Urothelium cell line (cell line): ENCODE measurements at regions not wholly inside any gene's neighbourhood (a gene's known extent, or its start where the extent isn't known, plus 50 kb on each side); places are given as distances from the start of the nearest gene placed in this dataset.

Source experiments
- DNase-seq: peaks from one replicate; pipeline ENCODE4 v3.0.0; 2011; ENCODE audit warnings: low spot score, mixed read lengths
- FAIRE-seq: peaks from 2 replicates; lab custom pipeline; 2011; peaks lifted over from hg19 to GRCh38; lab: Jason Lieb, UNC

DNA sequence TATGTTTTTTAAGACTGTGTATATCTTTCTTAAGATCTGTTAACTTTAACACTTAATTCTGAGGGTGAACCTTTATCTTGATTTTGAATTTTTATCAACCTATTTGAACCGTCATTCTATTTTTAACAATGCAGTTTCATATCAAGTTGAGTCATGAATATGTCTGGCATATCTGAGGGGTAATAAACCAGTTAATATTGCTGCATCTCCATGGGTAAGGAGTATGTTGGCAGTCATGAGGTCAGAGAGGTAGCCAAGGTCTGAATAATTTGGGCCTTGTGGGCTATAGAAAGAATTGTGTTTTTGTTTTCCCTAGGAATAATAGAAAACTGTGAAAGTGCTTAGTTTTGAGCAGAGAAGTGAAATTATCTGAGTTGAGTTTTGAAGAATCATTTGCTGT, 419.0 kb downstream of the PLK2 start:
- FAIRE-seq (no peak), DNase-seq (no peak)

DNA sequence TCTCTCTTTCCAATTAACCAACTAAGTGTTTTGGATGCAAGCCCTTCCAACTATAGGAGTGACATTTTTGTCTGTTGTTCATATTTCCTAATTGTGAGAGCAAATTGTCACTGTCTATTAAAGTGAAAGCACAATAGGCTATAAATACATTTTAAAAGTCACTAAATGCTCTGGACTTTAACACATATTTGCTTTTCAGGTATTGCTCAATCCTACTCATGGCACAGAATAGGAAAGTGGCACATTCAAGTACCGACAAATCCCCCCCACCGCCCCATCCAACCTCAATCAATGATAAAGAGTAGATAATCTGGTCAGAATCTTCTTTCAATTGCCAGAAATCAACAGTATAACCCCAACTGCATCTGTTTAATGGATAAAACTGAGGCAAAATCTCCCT, 419.8 kb downstream of the PLK2 start:
- FAIRE-seq, result no peak
- no peak for DNase-seq

DNA sequence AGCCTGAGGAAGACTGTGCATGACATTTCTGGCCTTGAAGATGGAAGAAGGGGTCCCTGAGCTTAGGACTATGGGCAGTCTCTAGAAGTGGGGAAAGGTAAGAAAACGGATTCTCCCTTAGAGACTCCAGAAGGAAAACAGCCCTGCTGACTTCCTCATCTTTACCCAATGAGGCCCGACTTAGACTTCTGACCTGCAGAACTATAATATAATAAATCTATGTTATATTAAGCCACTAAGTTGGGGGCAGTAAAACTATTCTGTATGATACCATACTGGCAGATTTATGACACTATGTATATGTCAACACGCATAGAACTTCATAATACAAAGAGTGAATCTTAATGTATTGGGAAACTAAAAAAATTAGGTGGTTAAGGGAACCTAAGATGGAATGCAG, 422.0 kb downstream of the PLK2 start:
- FAIRE-seq, result no peak
- no peak for DNase-seq

DNA sequence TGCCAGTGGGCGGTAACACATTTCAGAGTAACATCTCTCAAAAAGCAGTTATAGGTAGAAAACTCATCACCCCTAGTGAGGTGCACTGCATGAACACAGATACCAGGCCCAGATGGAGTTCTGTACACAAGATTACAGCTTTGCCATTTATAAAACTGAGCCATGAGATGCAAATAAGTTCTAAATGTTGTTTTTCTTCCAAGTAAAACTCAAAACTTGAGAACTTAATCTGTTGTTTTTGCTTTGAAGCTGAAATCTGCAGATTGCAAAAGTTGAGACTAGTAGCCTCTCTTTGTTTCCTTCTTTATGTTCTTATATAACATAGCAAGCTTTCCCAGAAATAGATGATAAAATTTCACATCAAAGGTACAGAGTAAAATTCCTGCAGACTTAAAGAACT, 434.1 kb downstream of the PLK2 start:
- no peak for DNase-seq
- no peak for FAIRE-seq

DNA sequence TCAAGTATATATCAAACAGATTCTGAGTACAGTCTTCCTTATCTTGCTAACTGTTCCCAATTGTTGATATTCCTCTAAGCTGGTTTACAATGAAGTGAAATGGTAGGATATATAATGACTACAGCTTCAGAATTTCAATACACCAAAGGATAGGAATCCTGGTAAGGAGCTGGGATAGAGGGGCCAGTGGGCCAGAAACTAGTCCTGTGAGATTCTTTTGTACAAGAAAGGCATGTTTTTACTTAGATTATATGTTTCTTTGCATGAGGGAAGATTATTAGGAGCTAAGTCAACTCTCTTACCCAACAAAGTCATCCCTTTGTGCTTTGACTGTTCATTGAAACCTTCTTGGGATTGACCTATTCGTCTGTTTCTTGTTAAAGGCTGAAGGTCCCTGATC, 435.7 kb downstream of the PLK2 start:
- FAIRE-seq, result no peak
- no peak for DNase-seq

GRCh38 chr5:58022055-58022454, 437.8 kb downstream of the PLK2 start:
- no peak for FAIRE-seq
- DNase-seq, result no peak

DNA sequence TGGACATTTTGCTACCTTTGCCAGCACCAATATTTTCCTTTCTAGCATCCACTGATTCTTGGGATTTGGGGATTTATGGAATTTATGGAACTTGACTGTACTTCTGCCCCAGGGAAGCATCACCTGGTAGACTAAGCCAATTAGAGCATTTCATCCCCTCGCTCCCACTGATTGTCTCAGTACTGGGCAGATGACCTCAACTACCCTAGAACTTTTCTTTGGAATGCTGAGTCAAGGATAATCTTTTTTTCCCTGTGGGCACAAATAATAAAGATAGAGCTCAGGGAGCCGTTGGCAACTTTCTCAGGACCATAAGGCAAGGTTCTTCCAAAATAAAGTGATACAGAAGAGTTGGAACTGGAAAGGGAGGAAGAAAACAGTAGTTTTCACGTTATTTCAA, 438.4 kb downstream of the PLK2 start:
- DNase-seq (no peak), FAIRE-seq (peak; percentile 78)

DNA sequence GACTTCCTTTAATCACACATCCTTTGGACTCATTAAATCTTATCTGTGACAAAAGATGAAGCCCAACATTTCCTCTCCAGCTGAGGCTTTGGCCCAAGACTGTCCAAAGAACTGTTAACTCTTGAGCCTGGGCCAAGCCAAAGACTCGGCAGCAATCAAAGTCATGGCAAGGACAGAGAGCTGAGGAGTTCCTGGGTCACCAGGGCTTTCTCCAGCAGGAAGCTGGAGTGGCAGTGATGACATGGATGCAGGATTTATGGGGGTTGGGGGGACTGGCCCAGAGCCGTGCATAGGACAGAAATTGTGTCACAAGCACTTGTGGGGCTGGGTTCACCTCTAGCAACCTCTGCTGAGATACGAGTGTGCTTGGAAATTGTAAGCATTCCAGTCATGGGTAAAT, 440.3 kb downstream of the PLK2 start:
- FAIRE-seq (no peak), DNase-seq (peak; percentile 16)

- DNase-seq, result no peak
Observed at GRCh38 chr5:58018016-58018415, 441.9 kb downstream of the PLK2 start.

GRCh38 chr5:58016877-58017276, 443.0 kb downstream of the PLK2 start:
- DNase-seq, result no peak
- FAIRE-seq, result no peak

More at GRCh38 chr5:58018016-58018415, 441.9 kb downstream of the PLK2 start:
- FAIRE-seq, result no peak

GRCh38 chr5:58016358-58016757, 443.5 kb downstream of the PLK2 start:
- DNase-seq (peak; percentile 50), FAIRE-seq (no peak)

DNA sequence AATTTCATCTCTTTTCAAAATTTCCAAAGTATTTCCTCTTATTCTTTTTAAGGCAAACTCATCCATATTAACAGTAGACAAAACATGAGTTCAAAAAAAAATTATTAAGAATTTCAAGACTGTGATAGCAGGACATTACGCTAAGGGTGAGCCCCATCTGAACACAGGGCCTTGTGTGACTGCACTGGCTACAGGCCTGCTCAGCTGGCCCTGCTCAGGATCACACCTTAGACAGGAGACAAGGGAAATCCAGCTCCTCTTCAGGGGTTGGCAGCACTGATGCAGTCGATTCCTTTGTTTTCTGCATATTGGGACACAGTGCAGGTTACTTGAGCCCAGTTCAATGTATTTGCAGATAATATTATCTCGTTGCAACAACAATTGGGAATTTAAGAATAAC, 444.7 kb downstream of the PLK2 start:
- no peak for FAIRE-seq

DNA sequence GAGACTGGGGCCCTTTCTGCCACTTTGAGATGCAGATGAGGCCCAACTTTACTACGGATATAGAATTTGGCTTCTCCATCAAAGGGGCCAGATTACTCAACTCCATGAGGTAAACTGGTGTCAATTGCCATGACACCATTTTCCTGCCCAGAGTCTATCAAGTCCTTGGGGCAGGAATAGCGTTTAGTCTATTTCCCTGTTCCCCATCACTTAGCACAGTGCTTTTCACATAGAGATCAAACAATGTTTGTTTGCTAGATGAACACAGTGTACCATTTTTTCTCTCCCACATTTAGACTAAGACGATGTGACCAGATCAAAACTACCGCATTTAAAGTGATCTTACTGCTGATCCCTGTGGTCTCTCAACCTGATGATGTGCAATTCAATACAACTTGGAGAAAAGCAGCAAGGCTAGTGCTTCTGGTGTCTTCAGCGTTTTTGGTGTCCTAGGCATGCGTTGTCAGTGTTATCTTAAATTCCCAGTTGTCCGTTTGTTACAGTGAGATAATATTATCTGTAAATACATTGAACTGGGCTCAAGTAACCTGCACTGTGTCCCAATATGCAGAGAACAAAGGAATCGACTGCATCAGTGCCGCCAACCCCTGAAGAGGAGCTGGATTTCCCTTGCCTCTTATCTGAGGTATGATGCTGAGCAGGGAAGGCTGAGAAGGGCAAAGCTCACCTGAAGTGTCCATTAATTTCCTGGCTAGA, 446.2 kb downstream of the PLK2 start:
- no peak for DNase-seq

More for the DNA sequence above, 444.7 kb downstream of the PLK2 start:
- DNase-seq, result no peak

DNA sequence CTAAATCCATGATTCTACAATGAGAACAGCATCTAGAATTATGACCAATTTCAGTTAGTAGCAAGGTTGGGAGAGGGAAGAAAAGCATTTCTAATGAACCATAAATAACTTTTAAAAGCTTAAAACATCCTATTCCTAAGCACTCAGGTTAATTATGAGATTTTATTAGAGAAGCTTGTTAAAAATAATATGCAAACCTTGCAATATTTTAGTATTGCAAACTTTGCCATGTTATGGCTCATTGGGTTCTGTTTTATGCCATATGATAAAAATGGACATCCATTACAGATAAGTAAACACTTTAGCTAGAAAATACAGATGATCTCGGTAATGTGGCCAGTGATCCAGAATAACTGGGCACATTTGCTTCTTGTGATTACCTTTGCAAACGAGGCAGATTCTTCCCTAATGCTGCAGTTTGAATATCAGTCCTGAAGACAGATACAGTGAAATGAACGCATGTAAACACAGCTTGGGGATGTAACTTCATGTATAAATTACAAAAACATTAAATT, 447.0 kb downstream of the PLK2 start:
- no peak for DNase-seq
- no peak for FAIRE-seq

More for the DNA sequence above, 446.2 kb downstream of the PLK2 start:
- FAIRE-seq, result no peak

GRCh38 chr5:58012102-58012501, 447.8 kb downstream of the PLK2 start:
- FAIRE-seq, result no peak
- DNase-seq, result peak; percentile 23

- no peak for FAIRE-seq
Observed at GRCh38 chr5:58011301-58011700, 448.6 kb downstream of the PLK2 start.

DNA sequence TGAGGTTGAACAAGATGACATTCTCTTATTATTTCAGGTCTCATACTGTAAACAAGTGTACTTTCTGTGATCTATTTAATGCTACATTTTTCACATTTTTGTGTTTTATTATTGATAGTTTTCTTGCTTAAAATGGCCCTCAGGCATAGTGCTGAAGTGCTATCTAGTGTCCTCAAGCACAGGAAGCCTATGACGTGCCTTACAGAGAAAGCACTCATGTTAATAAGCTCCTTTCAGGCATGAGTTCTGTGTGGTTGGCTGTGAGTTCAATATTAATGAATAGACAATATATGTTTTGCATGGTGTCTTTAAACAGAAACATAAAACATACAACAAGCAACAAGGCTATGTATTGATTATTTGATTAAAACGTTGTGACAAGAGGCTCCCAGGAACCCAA, 450.1 kb downstream of the PLK2 start:
- DNase-seq (no peak), FAIRE-seq (no peak)

More at GRCh38 chr5:58011301-58011700, 448.6 kb downstream of the PLK2 start:
- DNase-seq, result no peak

DNA sequence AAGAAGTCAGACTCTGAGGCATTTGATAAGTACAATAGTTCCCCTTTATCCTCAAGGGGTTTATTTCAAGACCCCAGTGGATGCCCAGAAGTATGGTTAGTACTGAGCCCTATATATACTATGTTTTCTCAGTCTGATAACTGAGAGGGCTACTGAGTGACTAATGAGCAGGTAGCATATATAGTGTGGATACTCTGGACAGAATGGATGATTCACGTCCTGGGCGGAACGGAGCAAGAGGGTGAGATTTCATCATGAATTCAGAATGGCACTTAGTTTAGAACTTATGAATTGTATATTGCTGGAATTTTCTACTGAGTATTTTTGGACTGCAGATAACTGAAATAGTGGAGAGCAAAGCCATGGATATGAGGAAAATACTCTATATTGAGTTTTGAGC, 457.6 kb downstream of the PLK2 start:
- no peak for FAIRE-seq
- DNase-seq, result no peak

- FAIRE-seq (no peak), DNase-seq (no peak)
Observed at GRCh38 chr5:57993866-57994265, 466.0 kb downstream of the PLK2 start.

DNA sequence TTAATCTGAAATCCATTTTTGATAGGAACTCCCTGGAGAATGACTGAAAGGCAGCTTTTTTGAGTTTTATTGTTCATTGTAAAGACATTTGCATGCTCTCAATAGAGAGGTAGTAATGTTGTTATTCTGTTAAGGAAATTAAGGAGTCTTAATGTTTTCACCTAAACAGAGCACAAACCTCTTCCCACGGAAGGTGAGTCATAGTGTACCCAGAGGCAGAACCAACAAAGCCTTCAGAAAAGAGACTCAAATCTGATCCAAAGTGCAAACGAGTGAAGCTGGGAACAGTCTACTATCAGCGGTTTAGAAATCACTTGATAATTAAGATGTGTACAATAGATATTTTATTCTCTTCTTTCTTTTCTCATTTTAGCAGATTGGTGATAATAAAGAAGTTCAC, 470.5 kb downstream of the PLK2 start:
- FAIRE-seq (no peak), DNase-seq (peak; percentile 19)

GRCh38 chr5:57988813-57989212, 471.1 kb downstream of the PLK2 start:
- FAIRE-seq (no peak), DNase-seq (no peak)

DNA sequence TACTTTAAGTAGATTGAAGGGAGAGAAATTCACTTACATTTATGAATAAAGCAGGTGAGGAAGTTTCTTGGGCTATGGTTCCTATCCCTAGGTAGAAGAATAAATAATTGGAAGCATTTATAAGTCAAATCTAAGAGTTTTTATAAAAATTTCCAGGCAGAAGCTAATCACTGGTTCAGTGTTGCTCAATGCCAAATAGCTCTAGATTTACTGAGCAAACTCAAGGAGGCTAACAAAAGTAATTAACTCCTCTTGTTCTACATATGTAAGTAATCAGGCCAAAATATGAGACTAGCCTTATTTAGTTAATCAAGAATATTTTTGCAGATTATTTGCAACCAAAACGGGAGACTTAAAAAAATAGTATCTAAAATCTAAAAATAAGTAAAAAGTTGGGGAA, 472.3 kb downstream of the PLK2 start:
- no peak for DNase-seq
- FAIRE-seq, result no peak
